Gastroesophageal sphincter (tissue), 3 donors: ENCODE measurements at regions not wholly inside any gene's neighbourhood (a gene's known extent, or its start where the extent isn't known, plus 50 kb on each side); places are given as distances from the start of the nearest gene placed in this dataset.

Experiments used
- CTCF ChIP-seq, 4 experiments: fragments of 200-600 bp in 2 of 4; fragments of 450-650 bp in 2 of 4; sonication (generic) in 1 of 4; IDR thresholded peaks; one replicate each; pipeline ENCODE4 v1.5.1; 2017 to 2019; ENCODE audit warnings: antibody characterized with exemption in 4 of 4, mild to moderate bottlenecking in 2 of 4, moderate library complexity in 2 of 4
- POLR2A ChIP-seq, 2 donors: fragments of 450-650 bp; IDR thresholded peaks; one replicate each; pipeline ENCODE4 v1.6.1; 2017; ENCODE audit warnings: antibody characterized with exemption in 2 of 2, mild to moderate bottlenecking in 2 of 2, moderate library complexity in 1 of 2
- POLR2AphosphoS5 ChIP-seq: sonication (generic); formaldehyde crosslinking; IDR thresholded peaks from one replicate; pipeline ENCODE4 v1.6.1; 2017; ENCODE audit warnings: antibody characterized with exemption

GRCh38 chr4:29415771-29416170 lies 1304.4 kb upstream of the PCDH7 start:
- TF ChIP-seq CTCF (IDR thresholded peaks at IDR 0.05) (no peak), POLR2A (IDR thresholded peaks at IDR 0.05) (no peak), POLR2AphosphoS5 (no peak)
